ENCODE measurements at regions not wholly inside any gene's neighbourhood (a gene's known extent, or its start where the extent isn't known, plus 50 kb on each side); places are given as distances from the start of the nearest gene placed in this dataset.

- H3K27ac Mint-ChIP-seq, result no peak overlapping the region
Observed at GRCh38 chr5:174453690-174454089, 270.7 kb upstream of the MSX2 start.

DNA sequence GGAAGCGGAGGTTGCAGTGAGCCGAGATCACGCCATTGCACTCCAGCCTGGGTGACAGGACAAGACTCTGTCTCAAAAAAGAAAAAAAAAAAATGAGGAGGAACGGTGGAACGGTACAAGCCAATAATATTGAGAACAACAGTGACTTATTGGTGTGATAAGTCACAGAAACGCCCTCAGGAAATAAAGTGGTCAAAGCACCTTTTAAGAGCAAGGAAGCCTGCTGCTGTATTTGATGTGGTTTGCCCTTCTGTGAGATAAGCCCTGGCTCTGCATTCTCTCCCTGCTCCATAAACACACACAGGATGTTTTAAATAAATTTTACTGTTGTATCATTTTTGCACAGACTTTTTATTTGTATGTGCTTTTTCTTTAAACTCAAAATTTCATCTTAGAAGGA lies 269.9 kb upstream of the MSX2 start:
- H3K4me1 Mint-ChIP-seq (ENCODE audit: low read depth), result no peaks in the 10 kb centered on the region
- no peak for TF ChIP-seq CTCF (IDR thresholded peaks at IDR 0.05)
- H3K27me3 Mint-ChIP-seq (ENCODE audit: insufficient read depth), result peaks cover 2% of the 10 kb centered on the region; the same call in 1 of the 2 replicates
- H3K27ac Mint-ChIP-seq, result no peak overlapping the region
- peaks cover 10% of the 10 kb centered on the region for H3K36me3 Mint-ChIP-seq (ENCODE audit: low read depth)
- peaks cover 43% of the 10 kb centered on the region for H3K9me3 Mint-ChIP-seq
- H3K4me3 Mint-ChIP-seq, result no peak overlapping the region
- no peak for DNase-seq

More at GRCh38 chr5:174453690-174454089, 270.7 kb upstream of the MSX2 start:
- Mint-ChIP-seq H3K36me3 (ENCODE audit: low read depth) (peaks cover 10% of the 10 kb centered on the region), H3K27me3 (ENCODE audit: insufficient read depth) (no peaks in the 10 kb centered on the region), H3K4me1 (ENCODE audit: low read depth) (no peaks in the 10 kb centered on the region), H3K4me3 (no peak overlapping the region), H3K9me3 (peaks cover 46% of the 10 kb centered on the region)
- DNase-seq, result no peak
- no peak for TF ChIP-seq CTCF (IDR thresholded peaks at IDR 0.05)

GRCh38 chr5:174454890-174455289 lies 269.5 kb upstream of the MSX2 start:
- Mint-ChIP-seq H3K9me3 (peaks cover 41% of the 10 kb centered on the region), H3K27me3 (ENCODE audit: insufficient read depth) (peaks cover 2% of the 10 kb centered on the region; the same call in 1 of the 2 replicates), H3K36me3 (ENCODE audit: low read depth) (peaks cover 6% of the 10 kb centered on the region), H3K4me1 (ENCODE audit: low read depth) (no peaks in the 10 kb centered on the region), H3K27ac (no peak overlapping the region), H3K4me3 (no peak overlapping the region)
- DNase-seq, result no peak
- TF ChIP-seq CTCF (IDR thresholded peaks at IDR 0.05), result no peak

DNA sequence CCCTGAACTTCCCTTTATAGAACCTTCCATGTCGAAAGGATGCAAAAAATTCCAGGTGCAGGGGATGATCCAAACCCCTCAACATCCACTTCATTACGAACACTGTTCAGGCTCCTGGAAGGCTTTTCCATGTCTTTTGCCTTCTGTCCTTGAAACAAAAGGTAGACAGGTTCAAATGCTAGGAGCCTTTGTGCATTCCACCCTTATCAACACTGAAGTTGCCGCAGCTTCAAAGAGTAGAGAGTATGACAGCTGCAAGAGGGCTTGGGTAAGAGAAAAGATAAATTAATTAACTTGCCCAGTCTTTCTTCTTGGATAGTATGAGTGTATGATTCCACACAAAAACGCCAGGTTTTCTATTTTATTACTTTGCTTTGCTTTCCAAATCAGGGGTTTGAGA lies 269.1 kb upstream of the MSX2 start:
- H3K9me3 Mint-ChIP-seq, result peaks cover 43% of the 10 kb centered on the region
- H3K36me3 Mint-ChIP-seq (ENCODE audit: low read depth), result peaks cover 5% of the 10 kb centered on the region
- no peak overlapping the region for H3K27ac Mint-ChIP-seq
- peaks cover 2% of the 10 kb centered on the region; the same call in 1 of the 2 replicates for H3K27me3 Mint-ChIP-seq (ENCODE audit: insufficient read depth)
- TF ChIP-seq CTCF (IDR thresholded peaks at IDR 0.05), result no peak
- H3K4me3 Mint-ChIP-seq, result no peak overlapping the region
- DNase-seq, result no peak
- no peaks in the 10 kb centered on the region for H3K4me1 Mint-ChIP-seq (ENCODE audit: low read depth)

DNA sequence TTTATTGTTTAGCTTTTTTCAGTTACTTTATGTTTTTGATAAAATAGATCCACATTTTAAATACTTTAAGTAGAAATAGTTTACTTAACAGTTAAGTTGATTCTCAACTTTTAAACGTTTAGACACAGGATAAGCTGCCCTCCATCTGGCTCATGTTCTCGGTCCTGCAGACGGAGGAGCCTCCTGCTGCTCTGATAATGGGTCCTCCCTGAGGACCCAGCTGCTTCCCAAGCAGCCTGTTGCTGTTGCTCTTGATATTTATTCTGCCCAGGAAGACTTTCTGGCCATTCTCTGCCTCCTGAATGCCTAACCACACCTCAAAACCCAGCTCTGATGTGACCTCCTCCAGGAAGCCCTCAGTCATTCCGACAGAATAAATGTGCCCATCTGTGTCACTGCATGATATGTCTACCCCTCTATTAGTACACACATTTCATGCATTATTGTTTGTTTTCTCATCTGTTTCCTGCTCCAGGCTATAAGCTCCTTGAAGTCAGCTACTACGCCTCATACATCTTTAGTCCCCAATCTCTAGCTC lies 267.2 kb upstream of the MSX2 start:
- H3K4me1 Mint-ChIP-seq (ENCODE audit: low read depth), result no peaks in the 10 kb centered on the region
- H3K4me3 Mint-ChIP-seq, result no peak overlapping the region
- peaks cover 5% of the 10 kb centered on the region for H3K36me3 Mint-ChIP-seq (ENCODE audit: low read depth)
- H3K27me3 Mint-ChIP-seq (ENCODE audit: insufficient read depth), result peaks cover 2% of the 10 kb centered on the region; the same call in 1 of the 2 replicates
- H3K27ac Mint-ChIP-seq, result no peak overlapping the region
- TF ChIP-seq CTCF (IDR thresholded peaks at IDR 0.05), result no peak
- DNase-seq, result no peak
- H3K9me3 Mint-ChIP-seq, result peaks cover 56% of the 10 kb centered on the region
